ENCODE measurements at regions not wholly inside any gene's neighbourhood (a gene's known extent, or its start where the extent isn't known, plus 50 kb on each side); places are given as distances from the start of the nearest gene placed in this dataset.

DNA sequence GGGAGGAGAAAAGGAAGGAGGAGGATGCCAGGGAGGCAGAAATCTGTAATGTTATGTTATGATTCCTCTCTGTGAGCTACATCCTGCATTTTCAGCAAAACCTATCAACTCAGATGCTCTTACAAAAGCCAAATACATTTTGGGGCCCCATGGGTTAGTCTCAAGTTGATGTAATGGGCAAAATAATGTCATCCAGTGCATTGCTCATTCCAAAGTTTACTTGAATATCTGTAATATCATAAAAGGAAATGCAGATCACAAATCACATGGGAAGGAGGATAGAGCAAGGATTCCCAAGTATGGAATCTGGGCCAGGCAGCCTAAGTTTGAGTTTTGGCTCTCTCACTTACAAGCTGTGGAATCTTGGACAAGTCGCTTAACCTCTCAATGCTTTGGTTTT, 74.9 kb upstream of the SOD3 start:
- Histone ChIP-seq H3K4me3 (no peak overlapping the region), H3K4me1 (no peaks in the 10 kb centered on the region), H3K9me3 (peaks cover 2 to 18% (median 15%) of the 10 kb centered on the region in 8 donors), H3K27ac (no peak overlapping the region), H3K27me3 (replicated peaks in 1 of 7) (no peaks in the 10 kb centered on the region), H3K36me3 (no peaks in the 10 kb centered on the region)
- TF ChIP-seq POLR2A (IDR thresholded peaks at IDR 0.05) (no peak), POLR2AphosphoS5 (IDR thresholded peaks at IDR 0.05) (no peak)
- TF ChIP-seq, protein P1, sequence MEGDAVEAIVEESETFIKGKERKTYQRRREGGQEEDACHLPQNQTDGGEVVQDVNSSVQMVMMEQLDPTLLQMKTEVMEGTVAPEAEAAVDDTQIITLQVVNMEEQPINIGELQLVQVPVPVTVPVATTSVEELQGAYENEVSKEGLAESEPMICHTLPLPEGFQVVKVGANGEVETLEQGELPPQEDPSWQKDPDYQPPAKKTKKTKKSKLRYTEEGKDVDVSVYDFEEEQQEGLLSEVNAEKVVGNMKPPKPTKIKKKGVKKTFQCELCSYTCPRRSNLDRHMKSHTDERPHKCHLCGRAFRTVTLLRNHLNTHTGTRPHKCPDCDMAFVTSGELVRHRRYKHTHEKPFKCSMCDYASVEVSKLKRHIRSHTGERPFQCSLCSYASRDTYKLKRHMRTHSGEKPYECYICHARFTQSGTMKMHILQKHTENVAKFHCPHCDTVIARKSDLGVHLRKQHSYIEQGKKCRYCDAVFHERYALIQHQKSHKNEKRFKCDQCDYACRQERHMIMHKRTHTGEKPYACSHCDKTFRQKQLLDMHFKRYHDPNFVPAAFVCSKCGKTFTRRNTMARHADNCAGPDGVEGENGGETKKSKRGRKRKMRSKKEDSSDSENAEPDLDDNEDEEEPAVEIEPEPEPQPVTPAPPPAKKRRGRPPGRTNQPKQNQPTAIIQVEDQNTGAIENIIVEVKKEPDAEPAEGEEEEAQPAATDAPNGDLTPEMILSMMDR (IDR thresholded peaks at IDR 0.05 in 8 of 11, conservative IDR thresholded peaks at IDR 0.05 in 3 of 11), result no peak
- intact Hi-C loops (cut with DNase I; ENCODE audit: low total_unique reads), result no loop called here
- no peak for DNase-seq
- 69 to 91% (median 71%) methylated on average over 1 of the region's 1 CpG for WGBS, 5 donors

DNA sequence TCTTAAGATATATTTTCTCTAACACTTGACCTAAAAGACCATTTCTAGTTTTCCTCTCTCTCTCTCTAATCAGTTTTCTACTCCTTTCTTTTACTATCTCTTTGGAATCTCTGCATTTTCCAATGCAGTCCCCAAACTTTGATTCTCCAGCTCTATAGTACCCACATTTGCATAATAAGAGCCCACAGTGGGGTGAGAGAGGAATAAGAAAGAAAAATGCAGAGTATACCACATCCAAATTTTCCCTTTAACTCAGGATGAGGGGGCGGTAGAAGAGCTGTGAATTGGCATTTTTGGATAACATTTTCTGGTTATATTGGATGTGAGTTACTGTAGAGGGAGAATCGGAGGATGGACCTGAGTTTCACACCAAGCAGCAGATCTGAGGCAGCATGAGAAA, 74.4 kb upstream of the SOD3 start:
- H3K4me3 ChIP-seq, result no peak overlapping the region
- TF ChIP-seq POLR2AphosphoS5 (IDR thresholded peaks at IDR 0.05), result no peak
- TF ChIP-seq POLR2A (IDR thresholded peaks at IDR 0.05), result no peak
- TF ChIP-seq, protein P1 (IDR thresholded peaks at IDR 0.05 in 8 of 11, conservative IDR thresholded peaks at IDR 0.05 in 3 of 11), result no peak
- intact Hi-C loops (cut with DNase I; ENCODE audit: low total_unique reads), result no loop called here

DNA sequence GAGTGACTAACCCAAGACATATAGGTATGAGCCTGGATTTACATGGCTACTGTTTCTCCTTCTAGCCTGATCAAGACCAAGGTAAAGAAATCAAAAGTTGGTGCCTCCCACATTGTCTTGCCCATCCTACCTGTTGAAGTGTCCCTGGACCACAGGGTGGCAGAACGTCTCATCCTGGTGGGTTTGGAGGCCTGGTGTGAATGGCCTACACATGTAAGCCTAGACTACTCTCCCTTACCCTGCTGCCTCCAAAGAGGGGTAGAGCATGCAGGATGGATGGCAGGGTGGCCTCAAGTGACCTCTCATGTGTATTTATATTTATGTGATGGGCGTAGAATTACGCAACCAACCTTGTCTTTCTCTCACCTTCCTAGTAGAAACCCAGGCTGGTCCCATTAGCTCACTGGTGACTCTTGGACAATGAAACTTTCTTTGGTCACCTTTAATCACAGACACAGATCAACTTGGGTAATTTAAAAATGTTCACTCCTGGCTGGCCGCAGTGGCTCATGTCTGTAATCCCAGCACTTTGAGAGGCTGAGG, 73.3 kb upstream of the SOD3 start:
- H3K9me3 ChIP-seq, result peaks cover 0 to 2% (median 0%) of the 10 kb centered on the region in 8 donors
- H3K27me3 ChIP-seq (replicated peaks in 1 of 7), result peaks cover 0 to 4% (median 0%) of the 10 kb centered on the region in 7 donors
- DNase-seq, result no peak
- no peak overlapping the region for H3K4me3 ChIP-seq
- H3K36me3 ChIP-seq, result no peaks in the 10 kb centered on the region
- intact Hi-C loops (cut with DNase I; ENCODE audit: low total_unique reads), result no loop called here
- no peak overlapping the region for H3K27ac ChIP-seq
- WGBS, 5 donors, result 83 to 89% (median 88%) methylated on average over 4 of the region's 4 CpGs
- no peaks in the 10 kb centered on the region for H3K4me1 ChIP-seq
- TF ChIP-seq, protein P1 (IDR thresholded peaks at IDR 0.05 in 8 of 11, conservative IDR thresholded peaks at IDR 0.05 in 3 of 11), result no peak
- TF ChIP-seq POLR2AphosphoS5 (IDR thresholded peaks at IDR 0.05), result no peak
- no peak for TF ChIP-seq POLR2A (IDR thresholded peaks at IDR 0.05)

More for the DNA sequence above, 74.4 kb upstream of the SOD3 start:
- Histone ChIP-seq H3K27ac (no peak overlapping the region), H3K4me1 (no peaks in the 10 kb centered on the region), H3K27me3 (replicated peaks in 1 of 7) (no peaks in the 10 kb centered on the region), H3K9me3 (peaks cover 0 to 13% (median 9%) of the 10 kb centered on the region in 8 donors), H3K36me3 (no peaks in the 10 kb centered on the region)
- WGBS, 5 donors, result 64 to 72% (median 67%) methylated on average over 2 of the region's 2 CpGs
- no peak for DNase-seq

- no peak for DNase-seq
- Histone ChIP-seq H3K9me3 (no peaks in the 10 kb centered on the region), H3K27ac (no peak overlapping the region), H3K4me1 (no peaks in the 10 kb centered on the region), H3K4me3 (no peak overlapping the region), H3K36me3 (no peaks in the 10 kb centered on the region), H3K27me3 (replicated peaks in 1 of 7) (peaks cover 0 to 14% (median 0%) of the 10 kb centered on the region in 7 donors)
- TF ChIP-seq, protein P1 (IDR thresholded peaks at IDR 0.05 in 8 of 11, conservative IDR thresholded peaks at IDR 0.05 in 3 of 11), result no peak
- 59 to 64% (median 61%) methylated on average over 13 of the region's 13 CpGs for WGBS, 5 donors
- intact Hi-C loops (cut with DNase I; ENCODE audit: low total_unique reads), result no loop called here
Observed at GRCh38 chr4:24727390-24728224, 67.8 kb upstream of the SOD3 start.
